IMR-90 (cell line): ENCODE measurements at regions not wholly inside any gene's neighbourhood (a gene's known extent, or its start where the extent isn't known, plus 50 kb on each side); places are given as distances from the start of the nearest gene placed in this dataset.

ENCODE experiments used
- BHLHE40 ChIP-seq: fragments of 150-350 bp; IDR thresholded peaks from 2 replicates; pipeline ENCODE4 v1.6.1; 2016; ENCODE audit warnings: mild to moderate bottlenecking, low read depth, low read length
- MAFK ChIP-seq: IDR thresholded peaks from 2 replicates; pipeline ENCODE4 v1.6.1; 2012; ENCODE audit warnings: low read depth, low read length, improper control_type of control experiment
- MXI1 ChIP-seq: IDR thresholded peaks from 2 replicates; pipeline ENCODE4 v1.6.1; 2012; ENCODE audit warnings: low read depth, mild to moderate bottlenecking, low read length, moderate library complexity, borderline replicate concordance
- POLR2A ChIP-seq: IDR thresholded peaks from 2 replicates; pipeline ENCODE4 v1.6.1; 2012; ENCODE audit warnings: mild to moderate bottlenecking, low read depth, low read length
- TF ChIP-seq, protein P1 (sequence below): conservative IDR thresholded peaks from 2 replicates; pipeline ENCODE4 v1.5.1; 2012; ENCODE audit warnings: mild to moderate bottlenecking, low read depth, low read length, improper control_type of control experiment

DNA sequence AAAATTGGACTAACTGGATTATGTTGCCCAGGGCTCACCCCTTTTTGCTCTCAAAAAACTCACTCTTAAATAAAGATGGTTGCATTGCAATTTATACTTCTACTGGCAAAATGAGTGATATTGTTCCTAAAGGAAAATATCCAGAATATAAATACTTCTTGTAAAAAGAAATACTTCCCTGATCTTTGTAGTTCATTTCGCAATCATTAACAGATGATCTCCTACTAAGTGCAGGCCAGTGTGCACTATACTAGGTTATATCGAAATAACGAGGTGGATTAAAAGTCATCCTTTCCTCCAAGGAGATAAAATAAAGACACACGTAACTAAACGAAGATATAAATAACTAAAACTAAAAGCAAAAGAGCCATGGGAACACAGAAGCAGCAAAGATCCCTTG lies 63.0 kb downstream of the MEX3B start:
- TF ChIP-seq, protein P1, sequence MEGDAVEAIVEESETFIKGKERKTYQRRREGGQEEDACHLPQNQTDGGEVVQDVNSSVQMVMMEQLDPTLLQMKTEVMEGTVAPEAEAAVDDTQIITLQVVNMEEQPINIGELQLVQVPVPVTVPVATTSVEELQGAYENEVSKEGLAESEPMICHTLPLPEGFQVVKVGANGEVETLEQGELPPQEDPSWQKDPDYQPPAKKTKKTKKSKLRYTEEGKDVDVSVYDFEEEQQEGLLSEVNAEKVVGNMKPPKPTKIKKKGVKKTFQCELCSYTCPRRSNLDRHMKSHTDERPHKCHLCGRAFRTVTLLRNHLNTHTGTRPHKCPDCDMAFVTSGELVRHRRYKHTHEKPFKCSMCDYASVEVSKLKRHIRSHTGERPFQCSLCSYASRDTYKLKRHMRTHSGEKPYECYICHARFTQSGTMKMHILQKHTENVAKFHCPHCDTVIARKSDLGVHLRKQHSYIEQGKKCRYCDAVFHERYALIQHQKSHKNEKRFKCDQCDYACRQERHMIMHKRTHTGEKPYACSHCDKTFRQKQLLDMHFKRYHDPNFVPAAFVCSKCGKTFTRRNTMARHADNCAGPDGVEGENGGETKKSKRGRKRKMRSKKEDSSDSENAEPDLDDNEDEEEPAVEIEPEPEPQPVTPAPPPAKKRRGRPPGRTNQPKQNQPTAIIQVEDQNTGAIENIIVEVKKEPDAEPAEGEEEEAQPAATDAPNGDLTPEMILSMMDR: no peak
- TF ChIP-seq BHLHE40: no peak
- no peak for TF ChIP-seq POLR2A
- TF ChIP-seq MXI1: no peak
- no peak for TF ChIP-seq MAFK
